ENCODE measurements at regions not wholly inside any gene's neighbourhood (a gene's known extent, or its start where the extent isn't known, plus 50 kb on each side); places are given as distances from the start of the nearest gene placed in this dataset.

DNA sequence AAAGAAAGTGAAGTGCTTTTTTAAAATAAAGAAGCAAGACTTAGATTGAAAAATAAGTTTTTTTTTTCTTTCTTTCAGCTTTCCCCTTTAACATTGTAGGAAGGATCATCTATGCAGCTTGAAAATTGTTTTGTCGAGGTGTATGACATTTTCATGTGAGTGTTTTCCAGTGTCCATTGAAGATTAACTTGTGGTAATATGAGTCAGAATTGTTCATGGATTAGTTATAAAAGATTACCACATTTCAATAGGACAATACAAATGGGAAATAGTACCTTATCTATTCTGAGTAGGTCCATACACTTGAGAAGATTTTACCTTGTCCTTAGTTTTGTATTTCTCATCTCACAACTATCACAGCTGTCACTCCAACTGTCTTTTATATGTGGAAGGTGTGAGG is 1234.7 kb downstream of the NSUN3 start:
- no peak for TF ChIP-seq ZNF670 (tag by site-specific recombination; IDR thresholded peaks at IDR 0.05; ENCODE audit: low read depth)
- H3K27ac ChIP-seq (ENCODE audit: extremely low read depth, low read depth, low read length), result no peak overlapping the region
- CTCF ChIA-PET, result no interaction called here
- POLR2A ChIA-PET, result no interaction called here
- no peaks in the 10 kb centered on the region for H3K4me1 ChIP-seq (ENCODE audit: control insufficient read depth, insufficient read depth, low read length)
- H3K36me3 ChIP-seq (ENCODE audit: control insufficient read depth in 2 of 2, insufficient read depth in 1 of 2, low read length in 2 of 2), result no peaks in the 10 kb centered on the region
- no peak overlapping the region for H3K4me3 ChIP-seq (ENCODE audit: low read depth, low read length)
- H3K9me3 ChIP-seq (ENCODE audit: control insufficient read depth, insufficient read depth, low read depth, low read length), result no peaks in the 10 kb centered on the region

DNA sequence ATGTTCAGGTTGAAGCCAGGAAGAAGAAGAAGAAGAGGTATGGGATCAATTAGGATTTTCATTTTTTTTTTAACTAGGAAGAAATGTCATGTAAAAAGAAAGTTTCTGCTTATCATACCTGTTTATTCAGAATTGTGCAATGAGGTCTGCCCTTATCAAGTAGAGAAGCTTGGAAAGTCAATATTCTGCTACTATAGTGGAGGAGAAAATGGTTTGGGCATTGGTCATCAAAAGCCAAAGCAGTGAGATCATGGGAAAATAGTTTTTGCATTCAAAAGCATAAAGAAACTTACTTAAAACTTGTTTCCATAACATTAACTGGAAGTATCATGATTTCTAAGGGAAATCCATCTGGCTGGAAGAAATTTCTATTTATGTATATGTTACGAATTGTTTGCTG is 1239.2 kb downstream of the NSUN3 start:
- TF ChIP-seq ZBTB8A (tag by site-specific recombination; IDR thresholded peaks at IDR 0.05) (no peak), ZNF202 (tag by site-specific recombination; IDR thresholded peaks at IDR 0.05; ENCODE audit: borderline replicate concordance) (no peak), OSR2 (tag by site-specific recombination; IDR thresholded peaks at IDR 0.05) (no peak), ZNF596 (tag by site-specific recombination; IDR thresholded peaks at IDR 0.05) (no peak), ZNF140 (tag by site-specific recombination; IDR thresholded peaks at IDR 0.05) (no peak), ZNF37A (tag by site-specific recombination; IDR thresholded peaks at IDR 0.05) (no peak), ZNF174 (tag by site-specific recombination; IDR thresholded peaks at IDR 0.05) (no peak)
- TF ChIP-seq, protein P1, sequence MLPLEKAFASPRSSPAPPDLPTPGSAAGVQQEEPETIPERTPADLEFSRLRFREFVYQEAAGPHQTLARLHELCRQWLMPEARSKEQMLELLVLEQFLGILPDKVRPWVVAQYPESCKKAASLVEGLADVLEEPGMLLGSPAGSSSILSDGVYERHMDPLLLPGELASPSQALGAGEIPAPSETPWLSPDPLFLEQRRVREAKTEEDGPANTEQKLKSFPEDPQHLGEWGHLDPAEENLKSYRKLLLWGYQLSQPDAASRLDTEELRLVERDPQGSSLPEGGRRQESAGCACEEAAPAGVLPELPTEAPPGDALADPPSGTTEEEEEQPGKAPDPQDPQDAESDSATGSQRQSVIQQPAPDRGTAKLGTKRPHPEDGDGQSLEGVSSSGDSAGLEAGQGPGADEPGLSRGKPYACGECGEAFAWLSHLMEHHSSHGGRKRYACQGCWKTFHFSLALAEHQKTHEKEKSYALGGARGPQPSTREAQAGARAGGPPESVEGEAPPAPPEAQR (tag by site-specific recombination; IDR thresholded peaks at IDR 0.05), result no peak
- TF ChIP-seq, protein P2, sequence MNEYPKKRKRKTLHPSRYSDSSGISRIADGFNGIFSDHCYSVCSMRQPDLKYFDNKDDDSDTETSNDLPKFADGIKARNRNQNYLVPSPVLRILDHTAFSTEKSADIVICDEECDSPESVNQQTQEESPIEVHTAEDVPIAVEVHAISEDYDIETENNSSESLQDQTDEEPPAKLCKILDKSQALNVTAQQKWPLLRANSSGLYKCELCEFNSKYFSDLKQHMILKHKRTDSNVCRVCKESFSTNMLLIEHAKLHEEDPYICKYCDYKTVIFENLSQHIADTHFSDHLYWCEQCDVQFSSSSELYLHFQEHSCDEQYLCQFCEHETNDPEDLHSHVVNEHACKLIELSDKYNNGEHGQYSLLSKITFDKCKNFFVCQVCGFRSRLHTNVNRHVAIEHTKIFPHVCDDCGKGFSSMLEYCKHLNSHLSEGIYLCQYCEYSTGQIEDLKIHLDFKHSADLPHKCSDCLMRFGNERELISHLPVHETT (tag by site-specific recombination; IDR thresholded peaks at IDR 0.05), result no peak
- POLR2A ChIA-PET, result no interaction called here
- H3K9me3 ChIP-seq (ENCODE audit: control insufficient read depth, insufficient read depth, low read depth, low read length), result no peaks in the 10 kb centered on the region

DNA sequence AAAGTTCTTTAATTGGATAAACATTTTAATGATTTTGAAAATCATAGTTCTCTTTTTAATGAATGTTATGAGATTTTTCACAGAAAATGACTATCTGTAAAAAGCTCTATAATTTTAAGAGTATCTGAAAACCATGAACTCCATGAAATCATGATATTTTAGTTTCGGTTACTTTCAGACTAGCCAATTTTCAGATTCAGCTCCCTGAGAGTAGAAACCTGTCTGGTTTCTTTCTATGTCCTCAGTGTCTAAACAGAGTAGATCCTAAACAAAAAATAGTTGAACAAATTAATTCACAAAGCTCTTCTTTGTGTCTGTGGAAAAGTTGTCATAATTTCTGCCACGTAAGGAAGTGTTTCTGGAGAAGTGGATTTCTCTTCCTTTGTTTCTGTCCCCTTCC is 1247.7 kb downstream of the NSUN3 start:
- H3K4me1 ChIP-seq (ENCODE audit: control insufficient read depth, insufficient read depth, low read length), result no peaks in the 10 kb centered on the region
- no peak overlapping the region for H3K27ac ChIP-seq (ENCODE audit: extremely low read depth, low read depth, low read length)
- CTCF ChIA-PET, result no interaction called here
- TF ChIP-seq GLIS2 (tag by site-specific recombination; IDR thresholded peaks at IDR 0.05), result no peak
- no peak for TF ChIP-seq ZNF24 (tag by site-specific recombination; IDR thresholded peaks at IDR 0.05)
- no peak for TF ChIP-seq ZBTB8A (tag by site-specific recombination; IDR thresholded peaks at IDR 0.05)
- TF ChIP-seq, protein P3, sequence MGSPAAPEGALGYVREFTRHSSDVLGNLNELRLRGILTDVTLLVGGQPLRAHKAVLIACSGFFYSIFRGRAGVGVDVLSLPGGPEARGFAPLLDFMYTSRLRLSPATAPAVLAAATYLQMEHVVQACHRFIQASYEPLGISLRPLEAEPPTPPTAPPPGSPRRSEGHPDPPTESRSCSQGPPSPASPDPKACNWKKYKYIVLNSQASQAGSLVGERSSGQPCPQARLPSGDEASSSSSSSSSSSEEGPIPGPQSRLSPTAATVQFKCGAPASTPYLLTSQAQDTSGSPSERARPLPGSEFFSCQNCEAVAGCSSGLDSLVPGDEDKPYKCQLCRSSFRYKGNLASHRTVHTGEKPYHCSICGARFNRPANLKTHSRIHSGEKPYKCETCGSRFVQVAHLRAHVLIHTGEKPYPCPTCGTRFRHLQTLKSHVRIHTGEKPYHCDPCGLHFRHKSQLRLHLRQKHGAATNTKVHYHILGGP (tag by site-specific recombination; IDR thresholded peaks at IDR 0.05), result no peak
- no peak for TF ChIP-seq ZNF701 (tag by site-specific recombination; IDR thresholded peaks at IDR 0.05)
- TF ChIP-seq ZNF48 (tag by site-specific recombination; IDR thresholded peaks at IDR 0.05), result no peak
- no peak for TF ChIP-seq ZNF596 (tag by site-specific recombination; IDR thresholded peaks at IDR 0.05)
- no peak for TF ChIP-seq ZNF155 (tag by site-specific recombination; IDR thresholded peaks at IDR 0.05)
- TF ChIP-seq, protein P4, sequence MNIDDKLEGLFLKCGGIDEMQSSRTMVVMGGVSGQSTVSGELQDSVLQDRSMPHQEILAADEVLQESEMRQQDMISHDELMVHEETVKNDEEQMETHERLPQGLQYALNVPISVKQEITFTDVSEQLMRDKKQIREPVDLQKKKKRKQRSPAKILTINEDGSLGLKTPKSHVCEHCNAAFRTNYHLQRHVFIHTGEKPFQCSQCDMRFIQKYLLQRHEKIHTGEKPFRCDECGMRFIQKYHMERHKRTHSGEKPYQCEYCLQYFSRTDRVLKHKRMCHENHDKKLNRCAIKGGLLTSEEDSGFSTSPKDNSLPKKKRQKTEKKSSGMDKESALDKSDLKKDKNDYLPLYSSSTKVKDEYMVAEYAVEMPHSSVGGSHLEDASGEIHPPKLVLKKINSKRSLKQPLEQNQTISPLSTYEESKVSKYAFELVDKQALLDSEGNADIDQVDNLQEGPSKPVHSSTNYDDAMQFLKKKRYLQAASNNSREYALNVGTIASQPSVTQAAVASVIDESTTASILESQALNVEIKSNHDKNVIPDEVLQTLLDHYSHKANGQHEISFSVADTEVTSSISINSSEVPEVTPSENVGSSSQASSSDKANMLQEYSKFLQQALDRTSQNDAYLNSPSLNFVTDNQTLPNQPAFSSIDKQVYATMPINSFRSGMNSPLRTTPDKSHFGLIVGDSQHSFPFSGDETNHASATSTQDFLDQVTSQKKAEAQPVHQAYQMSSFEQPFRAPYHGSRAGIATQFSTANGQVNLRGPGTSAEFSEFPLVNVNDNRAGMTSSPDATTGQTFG (tag by site-specific recombination; IDR thresholded peaks at IDR 0.05; ENCODE audit: borderline replicate concordance), result no peak
- TF ChIP-seq ZNF548 (tag by site-specific recombination; IDR thresholded peaks at IDR 0.05), result no peak
- no peak for TF ChIP-seq SCRT2 (tag by site-specific recombination; IDR thresholded peaks at IDR 0.05)
- no peak for TF ChIP-seq PRDM1 (tag by site-specific recombination; IDR thresholded peaks at IDR 0.05)
- no peak for TF ChIP-seq ZIC2 (tag by site-specific recombination; IDR thresholded peaks at IDR 0.05)
- no peak for TF ChIP-seq ZNF302 (tag by site-specific recombination; IDR thresholded peaks at IDR 0.05; ENCODE audit: low read depth)
- TF ChIP-seq ZNF677 (tag by site-specific recombination; IDR thresholded peaks at IDR 0.05), result no peak
- no peak for TF ChIP-seq SP7 (tag by site-specific recombination; IDR thresholded peaks at IDR 0.05)
- H3K4me3 ChIP-seq (ENCODE audit: low read depth, low read length), result no peak overlapping the region
- H3K36me3 ChIP-seq (ENCODE audit: control insufficient read depth in 2 of 2, insufficient read depth in 1 of 2, low read length in 2 of 2), result no peaks in the 10 kb centered on the region
- POLR2A ChIA-PET, result no interaction called here
- H3K9me3 ChIP-seq (ENCODE audit: control insufficient read depth, insufficient read depth, low read depth, low read length), result no peaks in the 10 kb centered on the region

More for the DNA sequence above, 1239.2 kb downstream of the NSUN3 start:
- H3K36me3 ChIP-seq (ENCODE audit: control insufficient read depth in 2 of 2, insufficient read depth in 1 of 2, low read length in 2 of 2), result no peaks in the 10 kb centered on the region
- no peak overlapping the region for H3K4me3 ChIP-seq (ENCODE audit: low read depth, low read length)
- CTCF ChIA-PET, result interaction anchor here (0.7 kb wide), 1 partner anchor 10 kb away, joined by 3 read pairs; no protein-coding TSS in a partner anchor
- H3K4me1 ChIP-seq (ENCODE audit: control insufficient read depth, insufficient read depth, low read length), result no peaks in the 10 kb centered on the region
- no peak overlapping the region for H3K27ac ChIP-seq (ENCODE audit: extremely low read depth, low read depth, low read length)

Measured in HEK293 (cell line).